Panc1 (cell line): ENCODE measurements at regions not wholly inside any gene's neighbourhood (a gene's known extent, or its start where the extent isn't known, plus 50 kb on each side); places are given as distances from the start of the nearest gene placed in this dataset.

Source experiments
- ATAC-seq: fragments of 200-7000 bp; cut with Tn5 transposase; 2 replicates; pipeline ENCODE4 v1.9.1; 2020; ENCODE audit warnings: mild to moderate bottlenecking, moderate library complexity
- BruUV-seq: library from RNA; stranded (reverse); fragments of 400-500 nt; replicated peaks from 2 replicates; lab custom pipeline; 2021; lab: Mats Ljungman, UMichigan
- CTCF ChIA-PET: fragments of 300-600 bp; sonication (Branson Sonifier 250); formaldehyde crosslinking; loops from one replicate; lab custom pipeline; 2022; ENCODE audit warnings: antibody characterized with exemption; lab: Charles Lee
- POLR2A ChIA-PET: fragments of 300-600 bp; sonication (Branson Sonifier 250); formaldehyde crosslinking; loops from one replicate; lab custom pipeline; 2022; ENCODE audit warnings: antibody characterized with exemption; lab: Charles Lee
- DNase-seq: peaks from one replicate; pipeline ENCODE4 v3.0.0-alpha.2; 2010; ENCODE audit warnings: low read depth, low spot score
- H3K27ac ChIP-seq: 2 replicates; pipeline ENCODE4 v1.5.1; 2011; ENCODE audit warnings: mild to moderate bottlenecking, low read length, inconsistent platforms
- H3K27me3 ChIP-seq: fragments of 200-500 bp; sonication (Bioruptor generic); 2 replicates; pipeline ENCODE4 v1.6.0; 2014; ENCODE audit warnings: low read length, inconsistent platforms; ENCODE audit not compliant: control insufficient read depth, insufficient read depth
- H3K36me3 ChIP-seq: fragments of 200-500 bp; sonication (Bioruptor generic); 2 replicates; pipeline ENCODE4 v1.5.1; 2014; ENCODE audit warnings: inconsistent platforms, mild to moderate bottlenecking, low read length, moderate library complexity; ENCODE audit not compliant: control insufficient read depth, insufficient read depth
- H3K4me1 ChIP-seq: 2 replicates; pipeline ENCODE4 v1.5.1; 2011; ENCODE audit warnings: inconsistent platforms, mild to moderate bottlenecking, low read length, moderate library complexity; ENCODE audit not compliant: control insufficient read depth, insufficient read depth
- H3K4me3 ChIP-seq, 2 experiments: 2 replicates each; pipeline ENCODE4 v1.5.1; 2011 to 2012; ENCODE audit warnings: low read depth in 2 of 2, low read length in 2 of 2, mild to moderate bottlenecking in 2 of 2, inconsistent platforms in 1 of 2, moderate library complexity in 1 of 2
- H3K9me3 ChIP-seq: fragments of 200-500 bp; sonication (Bioruptor generic); 2 replicates; pipeline ENCODE4 v1.5.1; 2014; ENCODE audit warnings: low read depth, mild to moderate bottlenecking, inconsistent platforms, low read length, moderate library complexity; ENCODE audit not compliant: control insufficient read depth, insufficient read depth
- POLR2AphosphoS5 ChIP-seq: IDR thresholded peaks from 2 replicates; pipeline ENCODE4 v1.6.1; 2012; ENCODE audit warnings: mild to moderate bottlenecking, low read depth, low read length, moderate library complexity
- SIN3A ChIP-seq: IDR thresholded peaks from 2 replicates; pipeline ENCODE4 v1.6.1; 2012; ENCODE audit warnings: low read depth, mild to moderate bottlenecking, low read length, moderate library complexity, borderline replicate concordance; ENCODE audit not compliant: insufficient read depth
- TCF7L2 ChIP-seq: IDR thresholded peaks from 2 replicates; pipeline ENCODE4 v1.6.1; 2011; ENCODE audit warnings: mild to moderate bottlenecking, low read depth, low read length, inconsistent platforms
- in situ Hi-C: cut with HindIII; loops from 2 replicates; pipeline ENCODE4 v1.10.0; 2016; ENCODE audit warnings: low sequenced_read_pairs, low pct_unique_long_range_greater_than_20kb
- intact Hi-C: fragments of 100-400 bp; cut with micrococcal nuclease; formaldehyde crosslinking; loops from one replicate; pipeline ENCODE4 v1.10.0; 2022; ENCODE audit not compliant: unreplicated experiment
- TF ChIP-seq, protein P1 (sequence below): fragments of 450-650 bp; IDR thresholded peaks from 2 replicates; pipeline ENCODE4 v1.5.1; 2017; ENCODE audit warnings: mild to moderate bottlenecking
- TF ChIP-seq, protein P2 (sequence below), 2 experiments: IDR thresholded peaks; 2 replicates each; pipeline ENCODE4 v1.6.1; 2011 to 2012; ENCODE audit warnings: low read depth in 2 of 2, control low read depth in 1 of 2, low read length in 1 of 2, mild to moderate bottlenecking in 1 of 2, moderate library complexity in 1 of 2; ENCODE audit not compliant: insufficient read depth in 1 of 2

DNA sequence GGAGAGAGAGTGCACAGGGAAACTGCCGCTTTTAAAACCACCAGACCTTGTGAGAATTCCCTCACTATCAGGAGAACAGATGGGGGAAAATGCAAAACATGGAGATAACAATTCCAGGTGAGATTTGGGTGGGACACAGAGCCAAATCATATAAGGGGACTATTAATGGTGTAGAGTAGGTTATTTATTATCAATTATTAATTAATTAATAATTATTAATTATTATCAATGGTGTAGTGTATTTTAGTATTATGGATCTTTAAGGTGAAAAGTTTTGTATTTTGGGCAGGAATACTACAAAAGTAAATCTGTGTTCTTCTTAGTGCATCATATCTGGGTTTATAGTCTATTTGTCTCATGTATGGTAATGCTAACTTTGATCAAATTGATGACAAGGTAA is 377.7 kb upstream of the KCND2 start:
- Histone ChIP-seq H3K4me3 (no peak overlapping the region), H3K27me3 (no peaks in the 10 kb centered on the region), H3K9me3 (no peaks in the 10 kb centered on the region), H3K36me3 (no peaks in the 10 kb centered on the region), H3K27ac (no peak overlapping the region), H3K4me1 (no peaks in the 10 kb centered on the region)
- POLR2A ChIA-PET, result no interaction called here
- no peak for ATAC-seq
- intact Hi-C loops (no loop called here), in situ Hi-C loops (no loop called here)
- no peak for TF ChIP-seq POLR2AphosphoS5
- TF ChIP-seq SIN3A, result no peak
- TF ChIP-seq TCF7L2, result no peak
- TF ChIP-seq, protein P1, sequence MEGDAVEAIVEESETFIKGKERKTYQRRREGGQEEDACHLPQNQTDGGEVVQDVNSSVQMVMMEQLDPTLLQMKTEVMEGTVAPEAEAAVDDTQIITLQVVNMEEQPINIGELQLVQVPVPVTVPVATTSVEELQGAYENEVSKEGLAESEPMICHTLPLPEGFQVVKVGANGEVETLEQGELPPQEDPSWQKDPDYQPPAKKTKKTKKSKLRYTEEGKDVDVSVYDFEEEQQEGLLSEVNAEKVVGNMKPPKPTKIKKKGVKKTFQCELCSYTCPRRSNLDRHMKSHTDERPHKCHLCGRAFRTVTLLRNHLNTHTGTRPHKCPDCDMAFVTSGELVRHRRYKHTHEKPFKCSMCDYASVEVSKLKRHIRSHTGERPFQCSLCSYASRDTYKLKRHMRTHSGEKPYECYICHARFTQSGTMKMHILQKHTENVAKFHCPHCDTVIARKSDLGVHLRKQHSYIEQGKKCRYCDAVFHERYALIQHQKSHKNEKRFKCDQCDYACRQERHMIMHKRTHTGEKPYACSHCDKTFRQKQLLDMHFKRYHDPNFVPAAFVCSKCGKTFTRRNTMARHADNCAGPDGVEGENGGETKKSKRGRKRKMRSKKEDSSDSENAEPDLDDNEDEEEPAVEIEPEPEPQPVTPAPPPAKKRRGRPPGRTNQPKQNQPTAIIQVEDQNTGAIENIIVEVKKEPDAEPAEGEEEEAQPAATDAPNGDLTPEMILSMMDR, result no peak
- TF ChIP-seq, protein P2, sequence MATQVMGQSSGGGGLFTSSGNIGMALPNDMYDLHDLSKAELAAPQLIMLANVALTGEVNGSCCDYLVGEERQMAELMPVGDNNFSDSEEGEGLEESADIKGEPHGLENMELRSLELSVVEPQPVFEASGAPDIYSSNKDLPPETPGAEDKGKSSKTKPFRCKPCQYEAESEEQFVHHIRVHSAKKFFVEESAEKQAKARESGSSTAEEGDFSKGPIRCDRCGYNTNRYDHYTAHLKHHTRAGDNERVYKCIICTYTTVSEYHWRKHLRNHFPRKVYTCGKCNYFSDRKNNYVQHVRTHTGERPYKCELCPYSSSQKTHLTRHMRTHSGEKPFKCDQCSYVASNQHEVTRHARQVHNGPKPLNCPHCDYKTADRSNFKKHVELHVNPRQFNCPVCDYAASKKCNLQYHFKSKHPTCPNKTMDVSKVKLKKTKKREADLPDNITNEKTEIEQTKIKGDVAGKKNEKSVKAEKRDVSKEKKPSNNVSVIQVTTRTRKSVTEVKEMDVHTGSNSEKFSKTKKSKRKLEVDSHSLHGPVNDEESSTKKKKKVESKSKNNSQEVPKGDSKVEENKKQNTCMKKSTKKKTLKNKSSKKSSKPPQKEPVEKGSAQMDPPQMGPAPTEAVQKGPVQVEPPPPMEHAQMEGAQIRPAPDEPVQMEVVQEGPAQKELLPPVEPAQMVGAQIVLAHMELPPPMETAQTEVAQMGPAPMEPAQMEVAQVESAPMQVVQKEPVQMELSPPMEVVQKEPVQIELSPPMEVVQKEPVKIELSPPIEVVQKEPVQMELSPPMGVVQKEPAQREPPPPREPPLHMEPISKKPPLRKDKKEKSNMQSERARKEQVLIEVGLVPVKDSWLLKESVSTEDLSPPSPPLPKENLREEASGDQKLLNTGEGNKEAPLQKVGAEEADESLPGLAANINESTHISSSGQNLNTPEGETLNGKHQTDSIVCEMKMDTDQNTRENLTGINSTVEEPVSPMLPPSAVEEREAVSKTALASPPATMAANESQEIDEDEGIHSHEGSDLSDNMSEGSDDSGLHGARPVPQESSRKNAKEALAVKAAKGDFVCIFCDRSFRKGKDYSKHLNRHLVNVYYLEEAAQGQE (IDR thresholded peaks at IDR 0.05; ENCODE audit: insufficient read depth in 1 of 2, low read depth in 2 of 2, low read length in 1 of 2), result no peak
- CTCF ChIA-PET, result no interaction called here
- no TSS peak for BruUV-seq
- DNase-seq, result no peak

DNA sequence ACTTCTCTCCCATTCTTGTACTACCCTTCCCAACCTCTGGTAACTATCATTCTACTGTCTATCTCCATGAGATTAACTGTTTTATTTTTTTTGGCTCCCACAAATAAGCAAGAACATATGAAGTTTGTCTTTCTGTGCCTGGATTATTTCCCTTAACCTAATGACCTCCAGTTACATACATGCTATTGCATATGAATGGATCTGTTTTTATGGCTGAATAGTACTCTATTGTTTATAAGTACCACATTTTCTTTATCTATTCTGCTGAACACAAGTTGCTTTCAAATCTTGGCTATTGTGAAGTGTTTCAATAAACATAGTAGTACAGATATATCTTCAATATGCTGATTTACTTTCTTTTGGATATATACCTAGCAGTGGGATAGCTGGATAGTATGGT is 376.6 kb upstream of the KCND2 start:
- Histone ChIP-seq H3K4me1 (no peaks in the 10 kb centered on the region), H3K27ac (no peak overlapping the region)
- in situ Hi-C loops, result no loop called here

More for the DNA sequence above, 376.6 kb upstream of the KCND2 start:
- ATAC-seq, result no peak
- H3K27me3 ChIP-seq, result no peaks in the 10 kb centered on the region
- TF ChIP-seq, protein P2 (IDR thresholded peaks at IDR 0.05; ENCODE audit: insufficient read depth in 1 of 2, low read depth in 2 of 2, low read length in 1 of 2), result no peak
- TF ChIP-seq SIN3A, result no peak
- no peak for TF ChIP-seq TCF7L2
- no peak for TF ChIP-seq POLR2AphosphoS5
- TF ChIP-seq, protein P1, result no peak
- intact Hi-C loops, result no loop called here
- DNase-seq, result no peak
- H3K9me3 ChIP-seq, result no peaks in the 10 kb centered on the region
- H3K4me3 ChIP-seq, result no peak overlapping the region
- no TSS peak for BruUV-seq
- ChIA-PET CTCF (no interaction called here), POLR2A (interaction anchor here (0.6 kb wide), 1 partner anchor 492 kb away, joined by 3 read pairs; no protein-coding TSS in a partner anchor)
- H3K36me3 ChIP-seq, result no peaks in the 10 kb centered on the region
